Renal pelvis (tissue), 1 donor: ENCODE measurements at regions not wholly inside any gene's neighbourhood (a gene's known extent, or its start where the extent isn't known, plus 50 kb on each side); places are given as distances from the start of the nearest gene placed in this dataset.
"Not testable (repeated sequence)": the region's sequence is repeated elsewhere in the genome, so short reads cannot be mapped to it uniquely, and the experiment has no call there.

Experiments used
- DNase-seq: peaks from one replicate; pipeline ENCODE4 v3.0.0-alpha.2; 2013

GRCh38 chr1:119253366-119253765 lies 112.9 kb upstream of the WARS2 start:
- DNase-seq, result no peak

- no peak for DNase-seq
Observed at GRCh38 chr1:119254067-119254720, 113.7 kb upstream of the WARS2 start.

- not testable (repeated sequence) for DNase-seq
Observed at GRCh38 chr1:119256089-119256488, 112.5 kb upstream of the HAO2 start.

GRCh38 chr1:119260506-119260905 lies 108.1 kb upstream of the HAO2 start:
- DNase-seq, result peak; percentile 52

GRCh38 chr1:119266386-119266785 lies 102.2 kb upstream of the HAO2 start:
- DNase-seq, result no peak

- no peak for DNase-seq
Observed at GRCh38 chr1:119266858-119267257, 101.7 kb upstream of the HAO2 start.

- not testable (repeated sequence) for DNase-seq
Observed at GRCh38 chr1:119267288-119267687, 101.3 kb upstream of the HAO2 start.

GRCh38 chr1:119268879-119269278 lies 99.7 kb upstream of the HAO2 start:
- DNase-seq, result no peak

- DNase-seq, result no peak
Observed at GRCh38 chr1:119275145-119276134, 93.1 kb upstream of the HAO2 start.

- DNase-seq, result no peak
Observed at GRCh38 chr1:119276558-119276957, 92.0 kb upstream of the HAO2 start.

- no peak for DNase-seq
Observed at GRCh38 chr1:119279456-119280381, 88.9 kb upstream of the HAO2 start.

- DNase-seq, result no peak
Observed at GRCh38 chr1:119285482-119285881, 83.1 kb upstream of the HAO2 start.

GRCh38 chr1:119286587-119287181 lies 81.9 kb upstream of the HAO2 start:
- peak; percentile 57 for DNase-seq

- no peak for DNase-seq
Observed at GRCh38 chr1:119288751-119289150, 79.8 kb upstream of the HAO2 start.

- DNase-seq, result no peak
Observed at GRCh38 chr1:119290297-119290696, 78.3 kb upstream of the HAO2 start.

- DNase-seq, result no peak
Observed at GRCh38 chr1:119291611-119292206, 76.9 kb upstream of the HAO2 start.

GRCh38 chr1:119293797-119294196 lies 74.8 kb upstream of the HAO2 start:
- no peak for DNase-seq

- no peak for DNase-seq
Observed at GRCh38 chr1:119294199-119294598, 74.4 kb upstream of the HAO2 start.

- DNase-seq, result peak; percentile 48
Observed at GRCh38 chr1:119294722-119295121, 73.9 kb upstream of the HAO2 start.

GRCh38 chr1:119298687-119299303 lies 69.8 kb upstream of the HAO2 start:
- no peak for DNase-seq

- DNase-seq, result no peak
Observed at GRCh38 chr1:119302011-119302410, 66.6 kb upstream of the HAO2 start.
